ENCODE measurements at regions not wholly inside any gene's neighbourhood (a gene's known extent, or its start where the extent isn't known, plus 50 kb on each side); places are given as distances from the start of the nearest gene placed in this dataset.

- TF ChIP-seq POLR2A (IDR thresholded peaks at IDR 0.05; ENCODE audit: low read length) (no peak), GATA1 (IDR thresholded peaks at IDR 0.05; ENCODE audit: low read depth, low read length) (no peak)
Observed at GRCh38 chr17:55629995-55630394, 92.7 kb downstream of the TMEM100 start.

All from erythroblast (primary cell).